Colonic mucosa (tissue), 4 donors: ENCODE measurements at regions not wholly inside any gene's neighbourhood (a gene's known extent, or its start where the extent isn't known, plus 50 kb on each side); places are given as distances from the start of the nearest gene placed in this dataset.

Experiments used
- DNase-seq: peaks from one replicate; pipeline ENCODE4 v3.0.0-alpha.2; 2020
- H3K27ac ChIP-seq: fragments of 200-600 bp; one replicate; pipeline ENCODE4 v1.8.0; 2021
- H3K27me3 ChIP-seq: fragments of 200-600 bp; one replicate; pipeline ENCODE4 v1.8.0; 2021
- H3K36me3 ChIP-seq: fragments of 200-600 bp; one replicate; pipeline ENCODE4 v1.8.0; 2021
- H3K4me1 ChIP-seq: fragments of 200-600 bp; one replicate; pipeline ENCODE4 v1.8.0; 2021; ENCODE audit warnings: mild to moderate bottlenecking
- H3K4me3 ChIP-seq: fragments of 200-600 bp; one replicate; pipeline ENCODE4 v1.8.0; 2021
- H3K9ac ChIP-seq, 2 donors: one replicate each; pipeline ENCODE4 v1.7.0; 2013; ENCODE audit warnings: control low read depth in 2 of 2, low read depth in 2 of 2, low read length in 2 of 2
- H3K9me3 ChIP-seq: fragments of 200-600 bp; one replicate; pipeline ENCODE4 v1.8.0; 2021
- CTCF ChIP-seq: fragments of 200-600 bp; IDR thresholded peaks from one replicate; pipeline ENCODE4 v1.8.0; 2022; ENCODE audit warnings: antibody characterized with exemption, mild to moderate bottlenecking
- intact Hi-C: fragments of 100-400 bp; cut with DNase I; formaldehyde crosslinking; loops from one replicate; pipeline ENCODE4 v1.14.1; 2022
- donor health status: healthy.
- donor health status: DM: no; HTN: no; CAD: no.
- donor health status: DM: no; HTN: no; CAD: no.

GRCh38 chr2:200212862-200213425 lies 93.5 kb upstream of the SPATS2L start:
- no peak for TF ChIP-seq CTCF
- Histone ChIP-seq H3K27me3 (no peaks in the 10 kb centered on the region), H3K27ac (no peak overlapping the region), H3K9me3 (no peaks in the 10 kb centered on the region), H3K36me3 (no peaks in the 10 kb centered on the region), H3K4me1 (no peaks in the 10 kb centered on the region), H3K4me3 (no peak overlapping the region), H3K9ac (no peak overlapping the region)
- intact Hi-C loops: no loop called here
- DNase-seq: no peak

GRCh38 chr2:200216310-200216709 lies 90.2 kb upstream of the SPATS2L start:
- H3K4me1 ChIP-seq: peaks cover 7% of the 10 kb centered on the region
- no peaks in the 10 kb centered on the region for H3K27me3 ChIP-seq
- no peak overlapping the region for H3K9ac ChIP-seq
- DNase-seq: no peak
- no peaks in the 10 kb centered on the region for H3K9me3 ChIP-seq
- no peak overlapping the region for H3K27ac ChIP-seq
- TF ChIP-seq CTCF: no peak
- intact Hi-C loops: no loop called here
- no peak overlapping the region for H3K4me3 ChIP-seq
- no peaks in the 10 kb centered on the region for H3K36me3 ChIP-seq

GRCh38 chr2:200217320-200217719 lies 89.2 kb upstream of the SPATS2L start:
- peaks cover 7% of the 10 kb centered on the region for H3K4me1 ChIP-seq
- no peaks in the 10 kb centered on the region for H3K9me3 ChIP-seq
- no peaks in the 10 kb centered on the region for H3K36me3 ChIP-seq
- no peak overlapping the region for H3K27ac ChIP-seq
- intact Hi-C loops: no loop called here
- no peak overlapping the region for H3K9ac ChIP-seq
- H3K27me3 ChIP-seq: no peaks in the 10 kb centered on the region
- no peak overlapping the region for H3K4me3 ChIP-seq
- no peak for TF ChIP-seq CTCF
- no peak for DNase-seq

GRCh38 chr2:200218645-200219044 lies 87.8 kb upstream of the SPATS2L start:
- no peaks in the 10 kb centered on the region for H3K9me3 ChIP-seq
- H3K9ac ChIP-seq: no peak overlapping the region
- no peak overlapping the region for H3K27ac ChIP-seq
- H3K4me1 ChIP-seq: peaks cover 7% of the 10 kb centered on the region
- no peaks in the 10 kb centered on the region for H3K27me3 ChIP-seq
- no peaks in the 10 kb centered on the region for H3K36me3 ChIP-seq
- TF ChIP-seq CTCF: no peak
- DNase-seq: no peak
- H3K4me3 ChIP-seq: no peak overlapping the region
- intact Hi-C loops: no loop called here

- Histone ChIP-seq H3K4me1 (peaks cover 7% of the 10 kb centered on the region), H3K27ac (no peak overlapping the region)
- no peak for TF ChIP-seq CTCF
Measured at GRCh38 chr2:200219309-200220113, 87.0 kb upstream of the SPATS2L start.

More at GRCh38 chr2:200219309-200220113, 87.0 kb upstream of the SPATS2L start:
- Histone ChIP-seq H3K36me3 (no peaks in the 10 kb centered on the region), H3K4me3 (no peak overlapping the region), H3K9ac (no peak overlapping the region), H3K9me3 (no peaks in the 10 kb centered on the region), H3K27me3 (no peaks in the 10 kb centered on the region)
- intact Hi-C loops: no loop called here
- peak; percentile 31 for DNase-seq
